GM23338 (cell line): ENCODE measurements at regions not wholly inside any gene's neighbourhood (a gene's known extent, or its start where the extent isn't known, plus 50 kb on each side); places are given as distances from the start of the nearest gene placed in this dataset.

Source experiments
- ATAC-seq: fragments of 200-7000 bp; cut with Tn5 transposase; 3 replicates; pipeline ENCODE4 v1.9.1; 2020
- DNase-seq: peaks from one replicate; pipeline ENCODE4 v3.0.0-alpha.2; 2015; ENCODE audit warnings: low spot score
- H2AFZ ChIP-seq: fragments of 200-600 bp; sonication (generic); 2 replicates; pipeline ENCODE4 v1.8.0; 2016; ENCODE audit warnings: antibody characterized with exemption, mild to moderate bottlenecking, moderate library complexity
- H3F3A ChIP-seq: fragments of 200-600 bp; sonication (generic); replicated peaks from 2 replicates; pipeline ENCODE4 v1.8.0; 2017; ENCODE audit warnings: antibody characterized with exemption, mixed run types, low read depth
- H3K27ac ChIP-seq: fragments of 200-600 bp; sonication (generic); 2 replicates; pipeline ENCODE4 v1.6.1; 2016; ENCODE audit warnings: low read depth
- H3K27me3 ChIP-seq: fragments of 200-600 bp; sonication (generic); 2 replicates; pipeline ENCODE4 v1.8.0; 2016; ENCODE audit warnings: mild to moderate bottlenecking, mixed run types, moderate library complexity; ENCODE audit not compliant: insufficient read depth
- H3K36me3 ChIP-seq: fragments of 200-600 bp; sonication (generic); 2 replicates; pipeline ENCODE4 v1.8.0; 2016; ENCODE audit warnings: mild to moderate bottlenecking; ENCODE audit not compliant: insufficient read depth
- H3K4me1 ChIP-seq: fragments of 200-600 bp; sonication (generic); 2 replicates; pipeline ENCODE4 v1.8.0; 2016; ENCODE audit warnings: mild to moderate bottlenecking, moderate library complexity; ENCODE audit not compliant: insufficient read depth
- H3K4me2 ChIP-seq: fragments of 200-600 bp; sonication (generic); 2 replicates; pipeline ENCODE4 v1.7.1; 2017; ENCODE audit warnings: mixed run types
- H3K4me3 ChIP-seq: fragments of 200-600 bp; sonication (generic); 2 replicates; pipeline ENCODE4 v1.6.1; 2016; ENCODE audit warnings: mixed run types
- H3K79me2 ChIP-seq: fragments of 200-600 bp; sonication (generic); replicated peaks from 2 replicates; pipeline ENCODE4 v1.8.0; 2017; ENCODE audit warnings: mild to moderate bottlenecking; ENCODE audit not compliant: insufficient read depth
- H3K9me2 ChIP-seq: fragments of 200-600 bp; sonication (generic); 2 replicates; pipeline ENCODE4 v1.8.0; 2017; ENCODE audit not compliant: insufficient read depth
- H4K20me1 ChIP-seq: fragments of 200-600 bp; sonication (generic); replicated peaks from 2 replicates; pipeline ENCODE4 v1.8.0; 2017; ENCODE audit warnings: mild to moderate bottlenecking; ENCODE audit not compliant: insufficient read depth
- H3K27ac Mint-ChIP-seq: 2 replicates; pipeline ENCODE4 v1.8.0; 2020; ENCODE audit warnings: inconsistent platforms, mild to moderate bottlenecking, moderate library complexity, mixed read lengths
- H3K27me3 Mint-ChIP-seq: 3 replicates; pipeline ENCODE4 v1.8.0; 2022; ENCODE audit warnings: low read depth, mild to moderate bottlenecking, moderate library complexity, mixed read lengths, inconsistent platforms; ENCODE audit not compliant: insufficient read depth, poor library complexity
- H3K36me3 Mint-ChIP-seq: 3 replicates; pipeline ENCODE4 v1.8.0; 2021; ENCODE audit warnings: low read depth, mild to moderate bottlenecking, inconsistent platforms, moderate library complexity, mixed read lengths
- H3K4me1 Mint-ChIP-seq: 3 replicates; pipeline ENCODE4 v1.8.0; 2020; ENCODE audit warnings: mild to moderate bottlenecking, inconsistent platforms, mixed read lengths
- H3K4me3 Mint-ChIP-seq: 3 replicates; pipeline ENCODE4 v1.8.0; 2021; ENCODE audit warnings: moderate library complexity, mild to moderate bottlenecking, inconsistent platforms, mixed read lengths
- H3K9me3 Mint-ChIP-seq: 3 replicates; pipeline ENCODE4 v1.8.0; 2020; ENCODE audit warnings: moderate library complexity, mild to moderate bottlenecking, inconsistent platforms, mixed read lengths
- CREB1 ChIP-seq: fragments of 250-450 bp; sonication (Bioruptor Pico); IDR thresholded peaks from 2 replicates; pipeline ENCODE4 v1.5.0; 2020; ENCODE audit warnings: low read depth, mild to moderate bottlenecking, moderate library complexity
- EZH2phosphoT487 ChIP-seq: fragments of 200-600 bp; sonication (generic); IDR thresholded peaks from one replicate; pipeline ENCODE4 v1.8.1; 2018; ENCODE audit warnings: antibody characterized with exemption; ENCODE audit not compliant: unreplicated experiment
- JUNB ChIP-seq: IDR thresholded peaks from one replicate; pipeline ENCODE4 v1.6.1; 2016; ENCODE audit warnings: antibody characterized with exemption; ENCODE audit not compliant: unreplicated experiment
- REST ChIP-seq: IDR thresholded peaks from one replicate; pipeline ENCODE4 v1.6.1; 2018; ENCODE audit warnings: antibody characterized with exemption; ENCODE audit not compliant: unreplicated experiment
- STAT1 ChIP-seq: IDR thresholded peaks from one replicate; pipeline ENCODE4 v1.6.1; 2016; ENCODE audit warnings: antibody characterized with exemption; ENCODE audit not compliant: unreplicated experiment
- ZNF114 ChIP-seq: fragments of 250-450 bp; sonication (Bioruptor Pico); IDR thresholded peaks from 2 replicates; pipeline ENCODE4 v1.5.0; 2020; ENCODE audit warnings: mild to moderate bottlenecking, moderate library complexity
- ZNF462 ChIP-seq: fragments of 250-450 bp; sonication (Bioruptor Pico); IDR thresholded peaks from 2 replicates; pipeline ENCODE4 v1.5.0; 2020; ENCODE audit warnings: mild to moderate bottlenecking, moderate library complexity

GRCh38 chr1:91152331-91152730 is 130.5 kb upstream of the ZNF644 start (continued):
- no peak for TF ChIP-seq ZNF462
- no peak for TF ChIP-seq REST
- no peak for TF ChIP-seq ZNF114
- no peak for TF ChIP-seq EZH2phosphoT487
- TF ChIP-seq STAT1: no peak
- TF ChIP-seq CREB1 (CRISPR knock-in tag): no peak

- H3K36me3 Mint-ChIP-seq: no peaks in the 10 kb centered on the region
Measured at GRCh38 chr1:91151702-91152101, 129.9 kb upstream of the ZNF644 start.

More at GRCh38 chr1:91151702-91152101, 129.9 kb upstream of the ZNF644 start:
- no peak for TF ChIP-seq JUNB
- TF ChIP-seq EZH2phosphoT487: no peak
- H3F3A ChIP-seq: no peaks in the 10 kb centered on the region
- Mint-ChIP-seq H3K4me3 (no peak overlapping the region), H3K9me3 (no peaks in the 10 kb centered on the region), H3K27ac (no peak overlapping the region), H3K27me3 (peaks cover 3% of the 10 kb centered on the region), H3K4me1 (peaks cover 16% of the 10 kb centered on the region)
- H3K4me1 ChIP-seq: peaks cover 11% of the 10 kb centered on the region
- no peak for DNase-seq
- no peaks in the 10 kb centered on the region for H3K9me2 ChIP-seq
- no peaks in the 10 kb centered on the region for H3K79me2 ChIP-seq
- no peak overlapping the region for H2AFZ ChIP-seq
- no peak overlapping the region for H3K4me2 ChIP-seq
- H3K27me3 ChIP-seq: no peaks in the 10 kb centered on the region
- H3K27ac ChIP-seq: no peak overlapping the region
- no peak overlapping the region for H3K4me3 ChIP-seq
- no peak for ATAC-seq
- no peaks in the 10 kb centered on the region for H4K20me1 ChIP-seq
- no peaks in the 10 kb centered on the region for H3K36me3 ChIP-seq
